HepG2 (cell line): ENCODE measurements at regions not wholly inside any gene's neighbourhood (a gene's known extent, or its start where the extent isn't known, plus 50 kb on each side); places are given as distances from the start of the nearest gene placed in this dataset.

Experiments
- ATAC-seq: fragments of 200-7000 bp; cut with Tn5 transposase; 3 replicates; pipeline ENCODE4 v1.9.1; 2020; ENCODE audit warnings: mild to moderate bottlenecking, moderate library complexity
- BruUV-seq: library from RNA; stranded (reverse); fragments of 400-500 nt; replicated peaks from 2 replicates; lab custom pipeline; 2021; lab: Mats Ljungman, UMichigan
- CTCF ChIA-PET: fragments of 300-600 bp; formaldehyde crosslinking; extraction: SDS; loops from one replicate; lab custom pipeline; 2021; ENCODE audit warnings: low total read pairs, inconsistent platforms, low intra/inter-chr PET ratio; lab: Yijun Ruan, JAX
- POLR2A ChIA-PET: fragments of 350-600 bp; sonication (Branson Sonifier 250); formaldehyde crosslinking; loops from one replicate; lab custom pipeline; 2020; ENCODE audit warnings: antibody characterized with exemption, inconsistent platforms; lab: Yijun Ruan, JAX
- DNase-seq: peaks from one replicate; pipeline ENCODE4 v3.0.0-alpha.2; 2015; ENCODE audit warnings: low spot score
- FAIRE-seq: peaks from 3 replicates; lab custom pipeline; 2011; peaks lifted over from hg19 to GRCh38; lab: Jason Lieb, UNC
- H2AFZ ChIP-seq: one replicate; pipeline ENCODE4 v1.6.1; 2011; ENCODE audit warnings: low read length, inconsistent platforms
- H3K27ac ChIP-seq: fragments of 300-600 bp; 3 replicates; pipeline ENCODE4 v1.8.0; 2011; ENCODE audit warnings: mixed run types, mild to moderate bottlenecking, mixed read lengths, low read length, inconsistent platforms; ENCODE audit not compliant: insufficient read depth; ENCODE audit errors: extremely low read length
- H3K27me3 ChIP-seq, 2 experiments: fragments of 200-600 bp in 1 of 2; 2 replicates in 1 of 2; 3 replicates in 1 of 2; pipeline versions ENCODE4 v1.6.0 to v1.8.0; 2011; ENCODE audit warnings: low read length in 2 of 2, mild to moderate bottlenecking in 2 of 2, moderate library complexity in 2 of 2, inconsistent platforms in 1 of 2; ENCODE audit not compliant: insufficient read depth in 2 of 2, control insufficient read depth in 1 of 2
- H3K36me3 ChIP-seq, 2 experiments: fragments of 200-600 bp in 1 of 2; replicated peaks in 1 of 2; 2 replicates in 1 of 2; 3 replicates in 1 of 2; pipeline versions ENCODE4 v1.5.1 to v1.8.0; 2011; ENCODE audit warnings: low read length in 2 of 2, inconsistent platforms in 1 of 2; ENCODE audit not compliant: insufficient read depth in 2 of 2, control insufficient read depth in 1 of 2
- H3K4me1 ChIP-seq: 2 replicates; pipeline ENCODE4 v1.5.1; 2012; ENCODE audit warnings: low read length, inconsistent platforms; ENCODE audit not compliant: insufficient read depth
- H3K4me2 ChIP-seq: 2 replicates; pipeline ENCODE4 v1.6.0; 2011; ENCODE audit warnings: low read depth, low read length, inconsistent platforms
- H3K4me3 ChIP-seq, 3 experiments: fragments of 200-600 bp in 1 of 3; sonication (generic), shearing (Covaris generic) in 1 of 3; replicated peaks in 1 of 3; 2 replicates each; pipeline ENCODE4 v1.5.1; 2011 to 2016; ENCODE audit warnings: low read length in 3 of 3, inconsistent platforms in 2 of 3, low read depth in 2 of 3, mild to moderate bottlenecking in 2 of 3, control low read depth in 1 of 3, mixed read lengths in 1 of 3; ENCODE audit not compliant: insufficient read depth in 1 of 3
- H3K79me2 ChIP-seq: one replicate; pipeline ENCODE4 v1.6.1; 2011; ENCODE audit warnings: low read length, inconsistent platforms; ENCODE audit not compliant: insufficient read depth
- H3K9ac ChIP-seq: 2 replicates; pipeline ENCODE4 v1.6.0; 2011; ENCODE audit warnings: mild to moderate bottlenecking, low read depth, low read length, inconsistent platforms; ENCODE audit not compliant: insufficient read depth
- H3K9me3 ChIP-seq: 2 replicates; pipeline ENCODE4 v1.5.1; 2012; ENCODE audit warnings: mild to moderate bottlenecking, low read length
- H4K20me1 ChIP-seq: 2 replicates; pipeline ENCODE4 v1.6.0; 2011; ENCODE audit warnings: inconsistent platforms, mild to moderate bottlenecking, low read length, moderate library complexity; ENCODE audit not compliant: insufficient read depth
- EHMT2 ChIP-seq: fragments of 200-600 bp; sonication (generic); IDR thresholded peaks from 2 replicates; pipeline ENCODE4 v1.7.0; 2017; ENCODE audit warnings: antibody characterized with exemption, low read depth, low read length, borderline replicate concordance
- MTF2 ChIP-seq: sonication (generic); formaldehyde crosslinking; IDR thresholded peaks from 2 replicates; pipeline ENCODE4 v1.5.0; 2020; ENCODE audit warnings: missing genetic modification reagents, borderline replicate concordance
- NFYB ChIP-seq: sonication (generic); formaldehyde crosslinking; IDR thresholded peaks from 2 replicates; pipeline ENCODE4 v1.4.0; 2020; ENCODE audit warnings: missing genetic modification reagents
- PRDM4 ChIP-seq: sonication (generic); formaldehyde crosslinking; IDR thresholded peaks from 2 replicates; pipeline ENCODE4 v1.9.0; 2021; ENCODE audit warnings: missing genetic modification reagents, borderline replicate concordance
- SNAI1 ChIP-seq: sonication (generic); formaldehyde crosslinking; IDR thresholded peaks from 2 replicates; pipeline ENCODE4 v1.5.0; 2020; ENCODE audit warnings: mild to moderate bottlenecking, missing genetic modification reagents, borderline replicate concordance
- SNRNP70 ChIP-seq: fragments of 200-400 bp; formaldehyde crosslinking; IDR thresholded peaks from 2 replicates; pipeline ENCODE4 v1.6.1; 2017; ENCODE audit warnings: mild to moderate bottlenecking, low read depth, low read length, moderate library complexity
- SP1 ChIP-seq, 2 experiments: fragments of 450-650 bp in 1 of 2; sonication (generic) in 1 of 2; formaldehyde crosslinking in 1 of 2; IDR thresholded peaks; 2 replicates each; pipeline versions ENCODE4 v1.4.0 to v1.6.1; 2016 to 2020; ENCODE audit warnings: missing genetic modification reagents in 1 of 2
- SP2 ChIP-seq: sonication (generic); formaldehyde crosslinking; IDR thresholded peaks from 2 replicates; pipeline ENCODE4 v1.5.1; 2020; ENCODE audit warnings: mild to moderate bottlenecking, missing genetic modification reagents
- ZHX1 ChIP-seq: sonication (generic); formaldehyde crosslinking; IDR thresholded peaks from 2 replicates; pipeline ENCODE4 v1.8.1; 2022; ENCODE audit warnings: low read depth, mild to moderate bottlenecking, missing genetic modification reagents
- ZNF251 ChIP-seq: sonication (generic); formaldehyde crosslinking; IDR thresholded peaks from 2 replicates; pipeline ENCODE4 v1.9.0; 2021; ENCODE audit warnings: mild to moderate bottlenecking, missing genetic modification reagents
- ZNF274 ChIP-seq: sonication (generic); formaldehyde crosslinking; IDR thresholded peaks from 2 replicates; pipeline ENCODE4 v1.5.1; 2020; ENCODE audit warnings: mild to moderate bottlenecking, missing genetic modification reagents
- ZNF550 ChIP-seq: sonication (generic); formaldehyde crosslinking; IDR thresholded peaks from 2 replicates; pipeline ENCODE4 v1.4.0; 2020; ENCODE audit warnings: mild to moderate bottlenecking, missing genetic modification reagents, borderline replicate concordance
- ZNF724P ChIP-seq: sonication (generic); formaldehyde crosslinking; IDR thresholded peaks from 2 replicates; pipeline ENCODE4 v1.8.0; 2022; ENCODE audit warnings: missing genetic modification reagents, borderline replicate concordance
- ZNF781 ChIP-seq: sonication (generic); formaldehyde crosslinking; IDR thresholded peaks from 2 replicates; pipeline ENCODE4 v1.5.1; 2020; ENCODE audit warnings: borderline replicate concordance, mild to moderate bottlenecking, missing genetic modification reagents; ENCODE audit errors: not compliant biosample characterization
- ZNF800 ChIP-seq: sonication (generic); formaldehyde crosslinking; IDR thresholded peaks from 2 replicates; pipeline ENCODE4 v1.4.0; 2020; ENCODE audit warnings: missing genetic modification reagents
- ZNF879 ChIP-seq: sonication (generic); formaldehyde crosslinking; IDR thresholded peaks from 2 replicates; pipeline ENCODE4 v1.8.1; 2023; ENCODE audit warnings: missing genetic modification reagents
- ZSCAN30 ChIP-seq: sonication (generic); formaldehyde crosslinking; IDR thresholded peaks from 2 replicates; pipeline ENCODE4 v1.5.0; 2020; ENCODE audit warnings: mild to moderate bottlenecking, missing genetic modification reagents
- WGBS: methylation state at CpG from one replicate; pipeline ENCODE4 v1.1.6; 2017; ENCODE audit warnings: low lambda C conversion rate; 5-methylcytosine and 5-hydroxymethylcytosine counted together
- in situ Hi-C: cut with HindIII; loops from 2 replicates; pipeline ENCODE4 v1.10.0; 2017; ENCODE audit warnings: low pct_unique_long_range_greater_than_20kb; ENCODE audit not compliant: extremely low pct_ligation_motif_present
- intact Hi-C: fragments of 100-400 bp; cut with micrococcal nuclease; formaldehyde crosslinking; loops from one replicate; pipeline ENCODE4 v1.10.0; 2022; ENCODE audit not compliant: unreplicated experiment

- no peaks in the 10 kb centered on the region for H3K79me2 ChIP-seq
- no peak overlapping the region for H3K4me3 ChIP-seq
- POLR2A ChIA-PET, result no interaction called here
- H3K4me2 ChIP-seq, result no peak overlapping the region
- no peak overlapping the region for H3K9ac ChIP-seq
- no peaks in the 10 kb centered on the region for H3K36me3 ChIP-seq
- peaks cover 53% of the 10 kb centered on the region for H3K9me3 ChIP-seq
- no TSS peak for BruUV-seq
- ATAC-seq (no peak), FAIRE-seq (no peak), DNase-seq (no peak)
- CTCF ChIA-PET, result no interaction called here
- in situ Hi-C loops, result no loop called here
- no peaks in the 10 kb centered on the region for H3K27me3 ChIP-seq
- H3K4me1 ChIP-seq, result no peaks in the 10 kb centered on the region
- no peak overlapping the region for H2AFZ ChIP-seq
- H4K20me1 ChIP-seq, result no peaks in the 10 kb centered on the region
- intact Hi-C loops, result no loop called here
- no peak overlapping the region for H3K27ac ChIP-seq
- 0% methylated on average over 3 of the region's 3 CpGs for WGBS
- TF ChIP-seq ZNF251 (no peak), ZHX1 (no peak), ZNF550 (no peak), SP1 (IDR thresholded peaks at IDR 0.05) (no peak), SP1 (CRISPR knock-in tag; IDR thresholded peaks at IDR 0.05) (no peak), SNRNP70 (no peak), ZNF724P (no peak), ZNF274 (no peak), ZNF781 (CRISPR knock-in tag) (no peak), ZNF879 (CRISPR knock-in tag) (no peak), ZNF800 (CRISPR knock-in tag) (no peak), EHMT2 (no peak), PRDM4 (CRISPR knock-in tag) (no peak), ZSCAN30 (no peak), MTF2 (no peak), SNAI1 (CRISPR knock-in tag) (no peak), SP2 (CRISPR knock-in tag) (no peak), NFYB (CRISPR knock-in tag) (no peak)
These were observed 166.6 kb downstream of the INHBA start for GRCh38 chr7:41536122-41536872.
